ENCODE measurements at regions not wholly inside any gene's neighbourhood (a gene's known extent, or its start where the extent isn't known, plus 50 kb on each side); places are given as distances from the start of the nearest gene placed in this dataset.
"Not testable (repeated sequence)": the region's sequence is repeated elsewhere in the genome, so short reads cannot be mapped to it uniquely, and the experiment has no call there.

DNA sequence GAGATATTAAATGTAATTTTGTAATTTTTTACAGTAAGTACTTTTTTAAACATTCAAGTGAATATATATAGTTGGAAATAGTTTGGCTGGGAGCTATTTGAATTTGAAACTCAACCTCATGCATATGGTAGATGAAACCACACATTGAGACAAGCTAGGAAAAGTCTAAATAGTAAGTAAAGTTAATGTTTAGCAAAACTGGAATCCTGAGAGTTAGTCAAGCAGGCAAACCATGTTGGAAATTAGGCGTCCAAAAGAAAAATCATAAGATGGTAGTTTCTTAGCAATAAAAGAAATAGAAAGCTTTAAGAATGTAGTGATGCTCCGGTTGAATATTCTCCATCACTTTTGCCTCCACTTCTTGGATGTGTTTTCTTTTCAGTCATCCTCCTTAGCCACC, 657.1 kb upstream of the CDH10 start:
- ATAC-seq: no peak
- Mint-ChIP-seq H3K27me3 (no peaks in the 10 kb centered on the region), H3K4me3 (no peak overlapping the region), H3K27ac (no peak overlapping the region), H3K4me1 (no peaks in the 10 kb centered on the region), H3K9me3 (peaks cover 4 to 10% of the 10 kb centered on the region in 2 donors)
- DNase-seq: no peak

DNA sequence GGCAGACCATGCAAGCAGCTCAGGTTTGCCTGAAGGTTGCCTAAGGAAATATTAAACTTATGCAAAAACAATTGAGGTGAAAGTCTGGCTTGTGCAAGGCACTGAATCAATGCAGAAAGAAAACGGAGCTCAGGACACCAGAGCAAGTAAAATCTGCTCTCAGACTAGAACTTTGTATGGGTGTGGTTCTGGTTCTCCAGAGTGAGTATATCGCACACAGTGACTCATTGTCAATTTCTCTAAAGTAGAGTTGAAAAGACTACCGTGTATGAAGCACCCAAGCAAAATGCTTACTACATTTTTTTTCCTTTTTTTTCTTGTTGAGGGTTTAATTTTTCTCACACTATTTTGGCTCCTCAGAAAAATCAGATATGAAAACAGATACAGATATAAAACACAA, 650.3 kb upstream of the CDH10 start:
- H3K27ac Mint-ChIP-seq: no peak overlapping the region
- DNase-seq (no peak), ATAC-seq (no peak)
- no peak overlapping the region for H3K4me3 Mint-ChIP-seq
- no peaks in the 10 kb centered on the region for H3K27me3 Mint-ChIP-seq
- H3K9me3 Mint-ChIP-seq: peaks cover 9 to 22% of the 10 kb centered on the region in 2 donors
- no peaks in the 10 kb centered on the region for H3K4me1 Mint-ChIP-seq

DNA sequence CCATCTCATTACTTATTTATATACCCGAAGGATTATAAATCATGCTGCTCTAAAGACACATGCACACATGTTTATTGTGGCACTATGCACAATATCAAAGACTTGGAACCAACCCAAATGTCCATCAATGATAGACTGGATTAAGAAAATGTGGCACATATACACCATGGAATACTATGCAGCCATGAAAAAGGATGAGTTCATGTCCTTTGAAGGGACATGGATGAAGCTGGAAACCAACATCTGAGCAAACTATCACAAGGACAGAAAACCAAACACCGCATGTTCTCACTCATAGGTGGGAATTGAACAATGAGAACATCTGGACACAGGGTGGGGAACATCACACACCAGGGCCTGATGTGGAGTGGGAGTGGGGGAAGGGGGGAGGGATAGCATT, 645.0 kb upstream of the CDH10 start:
- not testable (repeated sequence) for H3K27me3 Mint-ChIP-seq, ATAC-seq, H3K4me3 Mint-ChIP-seq, DNase-seq, H3K27ac Mint-ChIP-seq, H3K4me1 Mint-ChIP-seq
- peaks cover 9 to 13% of the 10 kb centered on the region in 2 donors for H3K9me3 Mint-ChIP-seq

DNA sequence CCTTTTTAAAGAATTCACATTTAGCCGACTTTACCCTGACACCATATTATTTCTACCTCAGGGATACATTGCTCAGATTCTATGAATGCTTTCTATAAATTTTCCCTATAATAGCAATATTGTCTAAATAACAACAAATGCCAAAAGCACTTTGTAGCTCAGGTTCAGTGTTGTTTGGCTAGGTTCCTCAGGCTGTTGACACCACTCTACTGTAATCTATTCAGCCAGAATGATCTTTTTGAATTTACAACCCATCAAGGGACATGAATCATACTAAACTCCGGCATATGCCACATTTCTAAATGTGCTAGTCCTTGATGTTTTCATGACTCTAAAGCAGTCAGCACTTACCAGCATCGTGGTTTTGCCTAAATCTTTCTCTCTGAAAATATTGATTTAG, 641.5 kb upstream of the CDH10 start:
- ATAC-seq: no peak
- Mint-ChIP-seq H3K27ac (no peak overlapping the region), H3K4me3 (no peak overlapping the region), H3K4me1 (no peaks in the 10 kb centered on the region), H3K9me3 (peaks cover 7 to 15% of the 10 kb centered on the region in 2 donors), H3K27me3 (no peaks in the 10 kb centered on the region)
- no peak for DNase-seq

- Mint-ChIP-seq H3K27me3 (no peaks in the 10 kb centered on the region), H3K27ac (no peak overlapping the region), H3K4me1 (no peaks in the 10 kb centered on the region), H3K4me3 (no peak overlapping the region), H3K9me3 (peaks cover 7 to 15% of the 10 kb centered on the region in 2 donors)
- ATAC-seq (no peak), DNase-seq (no peak)
Observed at GRCh38 chr5:25285136-25285535, 640.4 kb upstream of the CDH10 start.

DNA sequence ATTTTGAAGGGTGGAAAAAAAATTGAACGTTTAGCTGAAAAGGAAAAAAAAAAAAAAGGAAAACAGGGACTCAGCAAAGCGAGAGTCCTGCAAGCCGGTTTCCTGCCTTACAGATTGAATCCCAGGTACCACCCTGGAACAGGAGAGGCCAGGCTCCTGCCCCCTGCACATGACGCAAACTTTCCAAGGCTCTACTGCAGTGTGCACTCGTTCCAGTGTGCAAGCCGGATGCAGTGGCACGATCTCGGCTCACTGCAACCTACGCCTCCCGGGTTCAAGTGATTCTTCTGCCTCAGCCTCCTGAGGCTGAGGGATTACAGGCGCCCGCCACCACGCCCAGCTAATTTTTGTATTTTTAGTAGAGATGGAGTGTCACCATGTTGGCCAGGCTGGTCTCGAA, 618.7 kb upstream of the CDH10 start:
- H3K9me3 Mint-ChIP-seq: peaks cover 4 to 18% of the 10 kb centered on the region in 2 donors
- not testable (repeated sequence) for ATAC-seq, H3K27me3 Mint-ChIP-seq, H3K4me1 Mint-ChIP-seq, DNase-seq, H3K27ac Mint-ChIP-seq, H3K4me3 Mint-ChIP-seq

DNA sequence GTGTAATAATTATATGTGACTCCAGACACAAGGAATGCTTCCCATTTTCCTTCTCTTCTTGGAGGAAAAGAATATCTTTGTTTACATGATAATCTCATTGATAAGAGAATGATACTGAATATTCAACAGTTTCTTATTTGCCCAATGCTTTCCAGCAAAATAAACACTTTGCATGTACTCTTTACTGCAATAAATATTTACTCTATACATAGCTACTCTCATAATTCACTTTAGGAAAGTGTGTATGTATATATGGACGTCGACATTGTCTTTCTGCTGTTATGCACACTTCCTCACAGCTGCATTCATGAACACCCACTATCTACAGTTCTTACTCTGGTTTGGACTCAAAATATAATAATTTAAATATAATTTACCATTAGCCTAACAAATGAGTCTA, 617.4 kb upstream of the CDH10 start:
- DNase-seq (no peak), ATAC-seq (no peak)
- no peak overlapping the region for H3K27ac Mint-ChIP-seq
- H3K4me1 Mint-ChIP-seq: no peaks in the 10 kb centered on the region
- H3K27me3 Mint-ChIP-seq: no peaks in the 10 kb centered on the region
- no peak overlapping the region for H3K4me3 Mint-ChIP-seq
- peaks cover 4 to 9% of the 10 kb centered on the region in 2 donors for H3K9me3 Mint-ChIP-seq

DNA sequence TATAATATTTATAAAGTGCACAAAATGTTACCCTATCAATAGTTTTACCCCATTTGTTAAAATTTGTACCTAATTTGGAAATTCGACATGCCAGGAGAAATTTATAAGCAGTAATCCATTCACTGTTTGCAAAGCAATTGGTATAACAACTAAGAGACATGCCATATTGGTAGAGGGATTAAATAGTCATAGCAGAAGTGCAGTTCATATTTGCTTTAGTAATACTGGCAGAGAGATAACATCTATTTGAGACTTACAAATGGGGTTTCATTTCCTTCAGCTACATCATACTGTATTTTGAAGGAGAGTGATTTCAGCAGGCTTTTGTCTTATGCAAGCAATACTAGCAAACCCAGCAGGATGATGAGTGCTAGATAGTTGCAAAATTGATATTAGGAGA, 610.4 kb upstream of the CDH10 start:
- Mint-ChIP-seq H3K4me1 (no peaks in the 10 kb centered on the region), H3K4me3 (no peak overlapping the region), H3K27ac (no peak overlapping the region), H3K27me3 (no peaks in the 10 kb centered on the region), H3K9me3 (peaks cover 0 to 13% of the 10 kb centered on the region in 2 donors)
- no peak for DNase-seq
- no peak for ATAC-seq

DNA sequence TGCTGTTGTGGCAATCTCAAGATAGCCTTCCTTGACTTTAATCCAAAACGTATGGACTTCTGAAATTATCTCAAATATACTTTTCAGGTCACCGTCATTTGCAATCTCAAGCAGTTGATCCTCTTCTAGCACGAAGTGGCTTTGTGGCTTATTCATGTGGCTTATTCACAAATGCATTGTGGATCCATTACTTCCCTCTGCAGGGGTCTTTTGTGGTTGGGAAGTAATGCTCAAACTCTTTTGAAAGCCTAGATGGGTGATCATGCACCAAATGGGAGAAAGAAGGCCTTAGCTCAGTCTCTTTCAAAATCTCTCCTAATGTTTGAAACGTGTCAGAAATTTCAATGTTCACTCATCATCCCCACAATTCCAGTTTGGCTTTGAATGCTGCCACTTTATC, 597.2 kb upstream of the CDH10 start:
- Mint-ChIP-seq H3K27ac (no peak overlapping the region), H3K9me3 (peaks cover 9 to 24% of the 10 kb centered on the region in 2 donors), H3K27me3 (no peaks in the 10 kb centered on the region)

GRCh38 chr5:25238720-25239119, 593.9 kb upstream of the CDH10 start:
- H3K27ac Mint-ChIP-seq, H3K4me3 Mint-ChIP-seq, ATAC-seq, H3K4me1 Mint-ChIP-seq, H3K27me3 Mint-ChIP-seq, DNase-seq: not testable (repeated sequence)
- H3K9me3 Mint-ChIP-seq: peaks cover 14 to 19% of the 10 kb centered on the region in 2 donors

More for the DNA sequence above, 597.2 kb upstream of the CDH10 start:
- Mint-ChIP-seq H3K4me1 (no peaks in the 10 kb centered on the region), H3K4me3 (no peak overlapping the region)
- ATAC-seq: no peak
- no peak for DNase-seq

- DNase-seq (no peak), ATAC-seq (no peak)
- Mint-ChIP-seq H3K4me1 (no peaks in the 10 kb centered on the region), H3K27ac (no peak overlapping the region), H3K9me3 (no peaks in the 10 kb centered on the region), H3K4me3 (no peak overlapping the region), H3K27me3 (no peaks in the 10 kb centered on the region)
Observed at GRCh38 chr5:25224316-25224982, 579.7 kb upstream of the CDH10 start.

DNA sequence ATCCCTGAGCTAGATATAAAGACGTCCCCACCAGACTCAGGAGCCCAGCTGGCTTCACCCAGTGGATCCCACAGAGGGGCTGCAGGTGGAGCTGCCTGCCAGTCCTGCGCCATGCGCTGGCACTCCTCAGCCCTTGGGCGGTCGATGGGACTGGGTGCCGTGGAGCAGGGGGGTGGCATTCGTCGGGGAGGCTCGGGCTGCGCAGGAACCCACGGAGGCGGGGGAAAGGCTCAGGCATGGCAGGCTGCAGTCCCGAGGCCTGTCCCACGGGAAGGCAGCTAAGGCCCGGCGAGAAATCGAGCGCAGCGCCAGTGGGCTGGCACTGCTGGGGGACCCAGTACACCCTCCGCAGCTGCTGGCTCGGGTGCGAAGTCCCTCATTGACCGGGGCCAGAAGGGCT, 555.1 kb upstream of the CDH10 start:
- ATAC-seq, H3K27ac Mint-ChIP-seq, H3K27me3 Mint-ChIP-seq, DNase-seq, H3K4me1 Mint-ChIP-seq, H3K4me3 Mint-ChIP-seq: not testable (repeated sequence)
- peaks cover 15 to 17% of the 10 kb centered on the region in 2 donors for H3K9me3 Mint-ChIP-seq

GRCh38 chr5:25190521-25191000, 545.8 kb upstream of the CDH10 start:
- H3K9me3 Mint-ChIP-seq: peaks cover 4 to 28% of the 10 kb centered on the region in 2 donors
- DNase-seq (no peak), ATAC-seq (no peak)
- no peak overlapping the region for H3K4me3 Mint-ChIP-seq
- H3K27me3 Mint-ChIP-seq: no peaks in the 10 kb centered on the region
- H3K4me1 Mint-ChIP-seq: no peaks in the 10 kb centered on the region
- H3K27ac Mint-ChIP-seq: no peak overlapping the region

DNA sequence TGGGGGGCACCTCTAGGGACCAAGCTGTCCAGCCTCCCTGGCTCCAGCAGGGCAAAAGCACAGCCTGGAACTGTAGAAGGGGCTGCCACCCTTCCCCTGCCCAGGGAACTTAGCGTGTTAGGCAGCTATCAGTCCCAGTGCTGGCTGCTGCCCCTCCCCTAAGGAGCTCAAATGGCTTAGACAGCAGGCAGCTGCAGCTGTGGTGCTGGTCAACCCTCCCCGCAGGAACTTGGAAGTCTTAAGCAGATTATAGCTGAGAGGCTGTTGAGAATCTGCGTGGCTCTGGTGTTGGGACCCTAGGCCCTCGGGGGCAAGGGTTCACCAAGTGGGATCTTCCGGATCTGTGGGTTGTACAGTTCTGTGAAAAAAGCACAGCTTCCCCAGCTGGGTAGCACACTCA, 536.5 kb upstream of the CDH10 start:
- Mint-ChIP-seq H3K4me1 (no peaks in the 10 kb centered on the region), H3K9me3 (peaks cover 28 to 48% of the 10 kb centered on the region in 2 donors), H3K27me3 (no peaks in the 10 kb centered on the region), H3K4me3 (no peak overlapping the region), H3K27ac (no peak overlapping the region)
- ATAC-seq: no peak
- no peak for DNase-seq

DNA sequence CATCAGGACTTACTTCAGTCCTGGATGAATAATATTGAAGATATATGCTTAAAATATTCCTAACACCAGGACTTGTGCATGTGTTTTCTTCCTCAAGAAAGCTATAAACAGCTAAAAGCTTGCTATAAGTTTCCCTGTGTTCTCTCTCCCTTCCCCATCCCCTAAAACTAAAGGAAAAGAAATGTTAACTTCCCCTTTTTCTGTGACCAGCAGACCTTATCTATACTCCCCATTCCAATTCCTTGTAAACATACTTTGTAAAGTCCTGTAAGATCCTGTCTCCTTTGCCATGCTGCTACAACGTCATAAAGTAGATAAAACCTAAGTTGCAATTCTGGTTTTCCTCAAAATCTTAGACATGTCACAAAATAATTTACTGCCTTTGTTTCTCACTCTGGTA, 517.8 kb upstream of the CDH10 start:
- H3K9me3 Mint-ChIP-seq: peaks cover 0 to 14% of the 10 kb centered on the region in 2 donors
- not testable (repeated sequence) for ATAC-seq, H3K27me3 Mint-ChIP-seq, H3K4me3 Mint-ChIP-seq, H3K27ac Mint-ChIP-seq, H3K4me1 Mint-ChIP-seq, DNase-seq

- H3K27ac Mint-ChIP-seq: no peak overlapping the region
- no peaks in the 10 kb centered on the region for H3K4me1 Mint-ChIP-seq
- H3K9me3 Mint-ChIP-seq: peaks cover 0 to 18% of the 10 kb centered on the region in 2 donors
- no peak overlapping the region for H3K4me3 Mint-ChIP-seq
- no peaks in the 10 kb centered on the region for H3K27me3 Mint-ChIP-seq
- ATAC-seq (no peak), DNase-seq (no peak)
Observed at GRCh38 chr5:25160891-25161290, 516.1 kb upstream of the CDH10 start.

- Mint-ChIP-seq H3K9me3 (peaks cover 10 to 11% of the 10 kb centered on the region in 2 donors), H3K27ac (no peak overlapping the region), H3K4me3 (no peak overlapping the region), H3K27me3 (no peaks in the 10 kb centered on the region), H3K4me1 (no peaks in the 10 kb centered on the region)
- ATAC-seq (no peak), DNase-seq (no peak)
Observed at GRCh38 chr5:25150819-25151218, 506.0 kb upstream of the CDH10 start.
